ENCODE measurements at regions not wholly inside any gene's neighbourhood (a gene's known extent, or its start where the extent isn't known, plus 50 kb on each side); places are given as distances from the start of the nearest gene placed in this dataset.
"Not testable (repeated sequence)": the region's sequence is repeated elsewhere in the genome, so short reads cannot be mapped to it uniquely, and the experiment has no call there.

GRCh38 chr7:106392144-106392543 lies 107.4 kb upstream of the NAMPT start:
- intact Hi-C loops (cut with micrococcal nuclease): no loop called here

GRCh38 chr7:106386958-106387357 lies 102.2 kb upstream of the NAMPT start:
- intact Hi-C loops (cut with micrococcal nuclease): no loop called here

- intact Hi-C loops (cut with micrococcal nuclease): no loop called here
Measured at GRCh38 chr7:106384373-106384772, 99.6 kb upstream of the NAMPT start.

- intact Hi-C loops (cut with micrococcal nuclease): no loop called here
Measured at GRCh38 chr7:106382929-106383328, 98.1 kb upstream of the NAMPT start.

GRCh38 chr7:106382129-106382528 lies 97.3 kb upstream of the NAMPT start:
- intact Hi-C loops (cut with micrococcal nuclease): no loop called here

- intact Hi-C loops (cut with micrococcal nuclease): no loop called here
Measured at GRCh38 chr7:106381252-106381651, 96.5 kb upstream of the NAMPT start.

- intact Hi-C loops (cut with micrococcal nuclease): no loop called here
Measured at GRCh38 chr7:106377847-106378361, 93.1 kb upstream of the NAMPT start.

- intact Hi-C loops (cut with micrococcal nuclease): no loop called here
Measured at GRCh38 chr7:106376026-106376799, 91.4 kb upstream of the NAMPT start.

- intact Hi-C loops (cut with micrococcal nuclease): no loop called here
Measured at GRCh38 chr7:106375499-106375898, 90.7 kb upstream of the NAMPT start.

- intact Hi-C loops (cut with micrococcal nuclease): no loop called here
Measured at GRCh38 chr7:106374437-106374836, 89.7 kb upstream of the NAMPT start.

GRCh38 chr7:106372595-106373318 lies 88.0 kb upstream of the NAMPT start:
- intact Hi-C loops (cut with micrococcal nuclease): no loop called here

GRCh38 chr7:106372126-106372525 lies 87.3 kb upstream of the NAMPT start:
- intact Hi-C loops (cut with micrococcal nuclease): no loop called here

GRCh38 chr7:106371629-106372028 lies 86.8 kb upstream of the NAMPT start:
- intact Hi-C loops (cut with micrococcal nuclease): no loop called here

GRCh38 chr7:106370542-106370941 lies 85.8 kb upstream of the NAMPT start:
- intact Hi-C loops (cut with micrococcal nuclease): no loop called here

GRCh38 chr7:106369816-106370215 lies 85.0 kb upstream of the NAMPT start:
- intact Hi-C loops (cut with micrococcal nuclease): loop anchor here (5.0 kb wide), 1 partner anchor 83 kb away; no protein-coding TSS in a partner anchor

GRCh38 chr7:106369352-106369751 lies 84.6 kb upstream of the NAMPT start:
- intact Hi-C loops (cut with micrococcal nuclease): loop anchor here (5.0 kb wide), 1 partner anchor 82 kb away; no protein-coding TSS in a partner anchor

- intact Hi-C loops (cut with micrococcal nuclease): loop anchor here (1.0 to 5.0 kb wide), 2 partner anchors 80 to 191 kb away; no protein-coding TSS in a partner anchor
Measured at GRCh38 chr7:106367664-106368063, 82.9 kb upstream of the NAMPT start.

GRCh38 chr7:106367018-106367420 lies 82.2 kb upstream of the NAMPT start:
- intact Hi-C loops (cut with micrococcal nuclease): loop anchor here (1.0 to 5.0 kb wide), 2 partner anchors 80 to 191 kb away; no protein-coding TSS in a partner anchor

- intact Hi-C loops (cut with micrococcal nuclease): loop anchor here (1.0 to 5.0 kb wide), 3 partner anchors 20 to 78 kb away; no protein-coding TSS in a partner anchor
Measured at GRCh38 chr7:106365252-106366005, 80.6 kb upstream of the NAMPT start.

- intact Hi-C loops (cut with micrococcal nuclease): not testable (repeated sequence)
Measured at GRCh38 chr7:106362507-106362906, 77.7 kb upstream of the NAMPT start.

- intact Hi-C loops (cut with micrococcal nuclease): no loop called here
Measured at GRCh38 chr7:106358103-106358663, 73.4 kb upstream of the NAMPT start.

Measured in T-helper 1 cell treated with Interleukin-12 subunit alpha and Interleukin-12 subunit beta and Interleukin-4 antibody, amounts not matched to agents 30 ng/mL and 1 ng/mL, for 36 hours (primary cell).